Stimulated activated CD8-positive, alpha-beta memory T cell treated with anti-CD3 and anti-CD28 coated beads, Interleukin-2, amount 100 ng/mL, for 1 hour (primary cell): ENCODE measurements at regions not wholly inside any gene's neighbourhood (a gene's known extent, or its start where the extent isn't known, plus 50 kb on each side); places are given as distances from the start of the nearest gene placed in this dataset.

ENCODE experiments used
- DNase-seq, 2 donors: peaks; one replicate each; pipeline ENCODE4 v3.0.0-alpha.2; 2020; ENCODE audit warnings: low read depth in 2 of 2

GRCh38 chr5:175285261-175285660 lies 158.7 kb downstream of the DRD1 start:
- no peak for DNase-seq

GRCh38 chr5:175284806-175285205 lies 159.2 kb downstream of the DRD1 start:
- DNase-seq, result no peak

GRCh38 chr5:175282611-175283225 lies 161.3 kb downstream of the DRD1 start:
- no peak for DNase-seq

- DNase-seq, result no peak
Observed at GRCh38 chr5:175281714-175282113, 162.3 kb downstream of the DRD1 start.

GRCh38 chr5:175281257-175281656 lies 162.7 kb downstream of the DRD1 start:
- no peak for DNase-seq

GRCh38 chr5:175279506-175279905 lies 164.5 kb downstream of the DRD1 start:
- DNase-seq, result no peak

- DNase-seq, result no peak
Observed at GRCh38 chr5:175275748-175276147, 168.2 kb downstream of the DRD1 start.

GRCh38 chr5:175275097-175275496 lies 168.9 kb downstream of the DRD1 start:
- DNase-seq, result no peak

- no peak for DNase-seq
Observed at GRCh38 chr5:175274171-175274570, 169.8 kb downstream of the DRD1 start.

GRCh38 chr5:175264406-175264805 lies 179.6 kb downstream of the DRD1 start:
- no peak for DNase-seq

GRCh38 chr5:175263776-175264175 lies 180.2 kb downstream of the DRD1 start:
- no peak for DNase-seq

GRCh38 chr5:175261526-175261925 lies 182.5 kb downstream of the DRD1 start:
- DNase-seq, result no peak

GRCh38 chr5:175261037-175261436 lies 182.9 kb downstream of the DRD1 start:
- DNase-seq, result no peak

GRCh38 chr5:175257847-175258194 lies 186.2 kb downstream of the DRD1 start:
- DNase-seq, result no peak

GRCh38 chr5:175257128-175257846 lies 186.7 kb downstream of the DRD1 start:
- no peak for DNase-seq

GRCh38 chr5:175254155-175254554 lies 189.8 kb downstream of the DRD1 start:
- no peak for DNase-seq

- no peak for DNase-seq
Observed at GRCh38 chr5:175253597-175253996, 190.4 kb downstream of the DRD1 start.

GRCh38 chr5:175252234-175252805 lies 191.7 kb downstream of the DRD1 start:
- no peak for DNase-seq

- DNase-seq, result no peak
Observed at GRCh38 chr5:175250426-175250825, 193.6 kb downstream of the DRD1 start.

GRCh38 chr5:175248416-175248905 lies 195.5 kb downstream of the DRD1 start:
- no peak for DNase-seq

- no peak for DNase-seq
Observed at GRCh38 chr5:175246889-175247520, 197.0 kb downstream of the DRD1 start.

- no peak for DNase-seq
Observed at GRCh38 chr5:175246242-175246888, 197.6 kb downstream of the DRD1 start.
